Ovary (tissue), 7 donors: ENCODE measurements at regions not wholly inside any gene's neighbourhood (a gene's known extent, or its start where the extent isn't known, plus 50 kb on each side); places are given as distances from the start of the nearest gene placed in this dataset.
"Not testable (repeated sequence)": the region's sequence is repeated elsewhere in the genome, so short reads cannot be mapped to it uniquely, and the experiment has no call there.

Experiments
- DNase-seq, 5 donors: peaks; one replicate each; pipeline ENCODE4 v3.0.0-alpha.2; 2019 to 2020
- H3K27ac ChIP-seq, 2 donors: fragments of 200-600 bp; one replicate each; pipeline versions ENCODE4 v1.5.1 to v1.8.0; 2019 to 2022
- H3K27me3 ChIP-seq: fragments of 200-600 bp; one replicate; pipeline ENCODE4 v1.8.0; 2022
- H3K36me3 ChIP-seq: fragments of 200-600 bp; sonication (generic); one replicate; pipeline ENCODE4 v1.5.1; 2019
- H3K4me1 ChIP-seq: one replicate; pipeline ENCODE4 v1.8.1; 2013; ENCODE audit warnings: mild to moderate bottlenecking, moderate library complexity; ENCODE audit not compliant: insufficient read depth
- H3K4me3 ChIP-seq: fragments of 200-600 bp; sonication (generic); one replicate; pipeline ENCODE4 v1.5.1; 2017
- H3K9me3 ChIP-seq, 2 donors: fragments of 200-600 bp in 1 of 2; sonication (generic) in 1 of 2; one replicate each; pipeline versions ENCODE4 v1.5.1 to v1.8.1; 2013 to 2019; ENCODE audit warnings: mild to moderate bottlenecking in 1 of 2, moderate library complexity in 1 of 2
- EP300 ChIP-seq: sonication (generic); formaldehyde crosslinking; IDR thresholded peaks from one replicate; pipeline ENCODE4 v1.6.1; 2017; ENCODE audit warnings: antibody characterized with exemption
- POLR2A ChIP-seq: fragments of 450-650 bp; IDR thresholded peaks from one replicate; pipeline ENCODE4 v1.6.1; 2017; ENCODE audit warnings: antibody characterized with exemption, mild to moderate bottlenecking, moderate library complexity
- WGBS, 3 donors: extraction: QIAGEN DNeasy Blood & Tissue Kit in 1 of 3; methylation state at CpG; one replicate each; pipeline versions ENCODE4 v1.1.5 to v1.1.7; 2013 to 2017; 5-methylcytosine and 5-hydroxymethylcytosine counted together
- intact Hi-C, 4 donors: fragments of 100-400 bp; cut with DNase I; formaldehyde crosslinking; loops; one replicate each; pipeline versions ENCODE4 v1.11.0 to v1.15.1; 2022 to 2023
- TF ChIP-seq, protein P1 (sequence below), 3 donors: fragments of 450-650 bp in 2 of 3; fragments of 200-600 bp in 1 of 3; IDR thresholded peaks; one replicate each; pipeline versions ENCODE4 v1.5.1 to v1.8.0; 2016 to 2022; ENCODE audit warnings: antibody characterized with exemption in 3 of 3, mild to moderate bottlenecking in 1 of 3
- donor health status: DM: no; HTN: no; CAD: no; lungs with moderate emphysema.
- donor health status: DM: no; HTN: no; CAD: no.
- donor health status: Bipolar disorder and iron deficiency.
- donor health status: DM: no; HTN: no; CAD: no.
- donor health status: DM: yes; HTN: yes; CAD: no.

DNA sequence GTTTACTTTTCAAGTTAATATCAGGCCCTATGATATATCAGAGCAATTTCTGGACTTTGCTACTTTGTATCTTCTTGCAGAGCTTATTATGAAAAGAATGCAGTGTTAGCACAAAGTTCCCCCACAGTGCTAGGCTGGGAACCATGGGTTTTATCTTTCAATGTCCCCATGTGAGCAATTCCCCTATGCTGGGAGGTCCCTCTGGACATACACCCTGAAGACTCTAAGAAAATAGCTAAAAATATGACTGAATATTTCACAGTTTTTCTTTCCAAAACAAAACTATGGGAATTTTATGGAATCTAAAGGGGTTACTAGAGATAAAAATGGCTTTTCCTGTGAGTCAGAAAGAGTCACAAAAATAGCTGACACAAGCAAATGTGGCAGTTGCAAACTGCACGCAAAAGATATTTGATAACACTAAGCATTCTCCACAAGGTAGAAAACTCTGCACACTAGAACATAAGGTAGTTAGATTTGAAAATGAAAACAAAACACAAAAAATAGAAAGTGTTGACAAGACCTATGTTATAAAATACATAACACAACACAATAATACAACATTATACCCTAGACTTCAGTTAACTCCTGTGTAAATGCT is 487.5 kb upstream of the GRIN3A start:
- Histone ChIP-seq H3K4me1 (no peaks in the 10 kb centered on the region), H3K27ac (no peak overlapping the region), H3K36me3 (no peaks in the 10 kb centered on the region), H3K9me3 (no peaks in the 10 kb centered on the region), H3K27me3 (no peaks in the 10 kb centered on the region), H3K4me3 (no peak overlapping the region)
- intact Hi-C loops, result no loop called here
- 38 to 51% (median 41%) methylated on average over 1 of the region's 1 CpG for WGBS, 3 donors
- TF ChIP-seq POLR2A (no peak), EP300 (no peak)
- TF ChIP-seq, protein P1, sequence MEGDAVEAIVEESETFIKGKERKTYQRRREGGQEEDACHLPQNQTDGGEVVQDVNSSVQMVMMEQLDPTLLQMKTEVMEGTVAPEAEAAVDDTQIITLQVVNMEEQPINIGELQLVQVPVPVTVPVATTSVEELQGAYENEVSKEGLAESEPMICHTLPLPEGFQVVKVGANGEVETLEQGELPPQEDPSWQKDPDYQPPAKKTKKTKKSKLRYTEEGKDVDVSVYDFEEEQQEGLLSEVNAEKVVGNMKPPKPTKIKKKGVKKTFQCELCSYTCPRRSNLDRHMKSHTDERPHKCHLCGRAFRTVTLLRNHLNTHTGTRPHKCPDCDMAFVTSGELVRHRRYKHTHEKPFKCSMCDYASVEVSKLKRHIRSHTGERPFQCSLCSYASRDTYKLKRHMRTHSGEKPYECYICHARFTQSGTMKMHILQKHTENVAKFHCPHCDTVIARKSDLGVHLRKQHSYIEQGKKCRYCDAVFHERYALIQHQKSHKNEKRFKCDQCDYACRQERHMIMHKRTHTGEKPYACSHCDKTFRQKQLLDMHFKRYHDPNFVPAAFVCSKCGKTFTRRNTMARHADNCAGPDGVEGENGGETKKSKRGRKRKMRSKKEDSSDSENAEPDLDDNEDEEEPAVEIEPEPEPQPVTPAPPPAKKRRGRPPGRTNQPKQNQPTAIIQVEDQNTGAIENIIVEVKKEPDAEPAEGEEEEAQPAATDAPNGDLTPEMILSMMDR (IDR thresholded peaks at IDR 0.05), result no peak
- no peak for DNase-seq

DNA sequence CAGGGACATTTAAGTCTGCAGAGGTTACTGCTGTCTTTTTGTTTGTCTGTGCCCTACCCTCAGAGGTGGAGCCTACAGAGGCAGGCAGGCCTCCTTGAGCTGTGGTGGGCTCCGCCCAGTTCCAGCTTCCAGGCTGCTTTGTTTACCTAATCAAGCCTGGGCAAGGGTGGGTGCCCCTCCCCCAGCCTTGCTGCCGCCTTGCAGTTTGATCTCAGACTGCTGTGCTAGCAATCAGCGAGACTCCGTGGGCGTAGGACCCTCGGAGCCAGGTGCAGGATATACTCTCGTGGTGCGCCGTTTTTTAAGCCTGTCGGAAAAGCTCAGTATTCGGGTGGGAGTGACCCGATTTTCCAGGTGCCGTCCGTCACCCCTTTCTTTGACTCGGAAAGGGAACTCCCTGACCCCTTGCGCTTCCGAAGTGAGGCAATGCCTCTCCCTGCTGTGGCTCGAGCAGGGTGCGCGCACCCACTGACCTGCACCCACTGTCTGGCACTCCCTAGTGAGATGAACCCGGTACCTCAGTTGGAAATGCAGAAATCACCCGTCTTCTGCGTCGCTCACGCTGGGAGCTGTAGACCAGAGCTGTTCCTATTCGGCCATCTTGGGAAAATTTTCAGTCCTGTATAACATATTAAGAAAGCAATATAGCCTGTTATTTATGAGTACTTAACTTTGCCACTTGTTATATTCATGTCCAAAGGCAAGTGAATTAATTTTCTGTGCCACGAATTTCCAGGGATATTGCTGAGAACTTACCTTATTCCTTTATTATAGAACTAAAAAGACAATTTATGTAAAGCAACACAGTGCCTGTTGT is 485.1 kb upstream of the GRIN3A start:
- H3K27me3 ChIP-seq, H3K27ac ChIP-seq, H3K36me3 ChIP-seq, H3K9me3 ChIP-seq, DNase-seq, intact Hi-C loops, H3K4me3 ChIP-seq, H3K4me1 ChIP-seq: not testable (repeated sequence)
- WGBS, 3 donors, result 70 to 82% (median 76%) methylated on average over 27 of the region's 27 CpGs

DNA sequence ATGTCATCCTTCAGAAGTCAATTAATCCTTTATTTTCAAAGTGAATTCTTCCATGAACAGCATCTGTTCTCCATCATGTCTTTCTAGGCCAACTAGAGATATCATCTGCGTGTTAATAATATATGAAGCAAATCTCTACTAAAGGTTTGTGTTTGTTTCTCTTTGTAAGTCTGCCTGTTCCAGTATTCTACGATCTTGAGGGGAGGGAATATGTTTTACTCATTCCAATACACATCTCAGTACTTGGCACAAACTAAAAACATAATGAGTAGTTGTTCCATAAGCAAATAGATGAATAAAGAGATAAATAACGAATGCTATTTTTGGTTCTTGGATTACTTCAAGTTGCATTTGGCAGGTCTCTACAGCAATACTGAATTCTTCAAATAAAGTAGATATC is 470.7 kb upstream of the GRIN3A start:
- no peaks in the 10 kb centered on the region for H3K27me3 ChIP-seq
- DNase-seq, result no peak
- TF ChIP-seq EP300, result no peak
- TF ChIP-seq, protein P1 (IDR thresholded peaks at IDR 0.05), result no peak
- TF ChIP-seq POLR2A, result no peak
- no peaks in the 10 kb centered on the region for H3K4me1 ChIP-seq
- no peak overlapping the region for H3K27ac ChIP-seq
- H3K4me3 ChIP-seq, result no peak overlapping the region
- intact Hi-C loops, result no loop called here
- 21 to 27% (median 22%) methylated on average over 3 of the region's 3 CpGs for whole genome bisulfite sequencing, 3 donors
- H3K36me3 ChIP-seq, result no peaks in the 10 kb centered on the region
- no peaks in the 10 kb centered on the region for H3K9me3 ChIP-seq

DNA sequence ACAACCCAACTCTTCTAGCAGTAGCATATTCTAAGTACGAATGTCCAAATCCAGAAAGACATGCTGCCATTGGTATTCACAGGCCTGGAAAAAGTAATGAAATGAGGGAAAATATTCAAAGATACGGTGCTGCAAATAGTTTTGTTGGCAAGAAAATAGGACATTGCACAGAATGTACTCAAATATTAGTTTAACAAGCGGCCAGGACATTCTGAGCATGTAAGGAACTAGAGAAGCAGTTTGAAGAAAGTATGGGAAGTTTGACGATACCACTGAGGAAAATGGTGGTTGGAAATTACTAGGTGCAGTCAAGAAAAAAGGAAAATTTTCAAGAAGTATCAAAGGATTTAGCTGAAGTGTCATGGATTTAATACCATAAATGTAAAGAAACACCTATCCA is 468.0 kb upstream of the GRIN3A start:
- H3K4me3 ChIP-seq, result no peak overlapping the region
- H3K36me3 ChIP-seq, result no peaks in the 10 kb centered on the region
- H3K9me3 ChIP-seq, result no peaks in the 10 kb centered on the region
- intact Hi-C loops, result no loop called here
- 79 to 83% (median 81%) methylated on average over 4 of the region's 4 CpGs for WGBS, 3 donors
- H3K27me3 ChIP-seq, result no peaks in the 10 kb centered on the region
- H3K27ac ChIP-seq, result no peak overlapping the region
- no peak for DNase-seq
- no peaks in the 10 kb centered on the region for H3K4me1 ChIP-seq
- TF ChIP-seq, protein P1 (IDR thresholded peaks at IDR 0.05), result no peak
- TF ChIP-seq POLR2A, result no peak
- TF ChIP-seq EP300, result no peak

DNA sequence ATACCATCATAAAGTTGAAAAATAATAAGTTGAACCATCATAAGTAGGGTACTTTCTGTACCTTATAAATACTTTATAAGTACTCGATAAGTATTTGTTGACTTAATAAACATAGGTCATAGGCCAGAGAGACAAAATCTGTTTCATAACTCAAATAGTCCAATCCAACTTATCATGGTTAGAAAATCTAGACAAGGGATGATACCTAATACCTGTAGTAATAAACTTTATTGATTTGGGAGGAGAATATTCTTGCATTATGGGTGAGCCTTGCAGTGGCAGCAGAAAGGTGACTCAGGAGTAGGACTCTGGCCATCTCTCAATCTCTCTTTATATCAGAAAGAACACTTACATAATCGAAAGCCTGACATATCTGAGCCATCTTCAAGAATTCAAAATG is 466.8 kb upstream of the GRIN3A start:
- H3K4me3 ChIP-seq, result no peak overlapping the region
- DNase-seq, result no peak
- intact Hi-C loops, result no loop called here
- 91 to 95% (median 94%) methylated on average over 2 of the region's 2 CpGs for WGBS, 3 donors
- no peaks in the 10 kb centered on the region for H3K9me3 ChIP-seq
- H3K4me1 ChIP-seq, result no peaks in the 10 kb centered on the region
- no peak overlapping the region for H3K27ac ChIP-seq
- TF ChIP-seq, protein P1 (IDR thresholded peaks at IDR 0.05), result no peak
- TF ChIP-seq POLR2A (no peak), EP300 (no peak)
- no peaks in the 10 kb centered on the region for H3K36me3 ChIP-seq
- H3K27me3 ChIP-seq, result no peaks in the 10 kb centered on the region
